Bronchial epithelial cell (primary cell): ENCODE measurements at regions not wholly inside any gene's neighbourhood (a gene's known extent, or its start where the extent isn't known, plus 50 kb on each side); places are given as distances from the start of the nearest gene placed in this dataset.

ENCODE experiments used
- DNase-seq: peaks from one replicate; pipeline ENCODE4 v3.0.0-alpha.2; 2010; ENCODE audit warnings: low read depth
- FAIRE-seq: peaks from 2 replicates; lab custom pipeline; 2011; peaks lifted over from hg19 to GRCh38; lab: Jason Lieb, UNC
- H3K27me3 ChIP-seq: 2 replicates; pipeline ENCODE4 v1.5.1; 2011; ENCODE audit warnings: low read length; ENCODE audit not compliant: control insufficient read depth, insufficient read depth
- H3K36me3 ChIP-seq: 2 replicates; pipeline ENCODE4 v1.5.1; 2011; ENCODE audit warnings: low read length; ENCODE audit not compliant: control insufficient read depth, insufficient read depth
- H3K4me3 ChIP-seq: 2 replicates; pipeline ENCODE4 v1.5.1; 2011; ENCODE audit warnings: mild to moderate bottlenecking, low read depth, low read length, control low read depth
- CTCF ChIP-seq: IDR thresholded peaks from 2 replicates; pipeline ENCODE4 v1.5.1; 2011; ENCODE audit warnings: mild to moderate bottlenecking, moderate library complexity, low read length, control low read depth, inconsistent platforms; ENCODE audit not compliant: insufficient read depth, severe bottlenecking

GRCh38 chr2:8312861-8313830, 368.7 kb upstream of the ID2 start:
- Histone ChIP-seq H3K27me3 (no peaks in the 10 kb centered on the region), H3K4me3 (no peak overlapping the region), H3K36me3 (no peaks in the 10 kb centered on the region)
- TF ChIP-seq CTCF: no peak
- FAIRE-seq (no peak), DNase-seq (peak; percentile 10)

GRCh38 chr2:8314063-8314462, 367.8 kb upstream of the ID2 start:
- Histone ChIP-seq H3K36me3 (no peaks in the 10 kb centered on the region), H3K4me3 (no peak overlapping the region), H3K27me3 (no peaks in the 10 kb centered on the region)
- no peak for TF ChIP-seq CTCF
- no peak for FAIRE-seq
- no peak for DNase-seq

- no peaks in the 10 kb centered on the region for H3K36me3 ChIP-seq
- FAIRE-seq: no peak
- TF ChIP-seq CTCF: no peak
- peak; percentile 5 for DNase-seq
- H3K27me3 ChIP-seq: no peaks in the 10 kb centered on the region
- H3K4me3 ChIP-seq: no peak overlapping the region
Measured at GRCh38 chr2:8315531-8316165, 366.2 kb upstream of the ID2 start.

GRCh38 chr2:8316356-8316755, 365.5 kb upstream of the ID2 start:
- Histone ChIP-seq H3K27me3 (no peaks in the 10 kb centered on the region), H3K4me3 (no peak overlapping the region), H3K36me3 (no peaks in the 10 kb centered on the region)
- DNase-seq (no peak), FAIRE-seq (no peak)
- no peak for TF ChIP-seq CTCF

GRCh38 chr2:8317418-8317817, 364.4 kb upstream of the ID2 start:
- TF ChIP-seq CTCF: no peak
- no peaks in the 10 kb centered on the region for H3K36me3 ChIP-seq
- FAIRE-seq: peak; percentile 23
- H3K27me3 ChIP-seq: no peaks in the 10 kb centered on the region
- DNase-seq: no peak
- H3K4me3 ChIP-seq: no peak overlapping the region
